Body of pancreas (tissue), 4 donors: ENCODE measurements at regions not wholly inside any gene's neighbourhood (a gene's known extent, or its start where the extent isn't known, plus 50 kb on each side); places are given as distances from the start of the nearest gene placed in this dataset.

Experiments used
- ATAC-seq: fragments of 150-250 bp; one replicate; pipeline ENCODE4 v1.9.1; 2016
- DNase-seq, 4 donors: peaks; one replicate each; pipeline ENCODE4 v3.0.0-alpha.2; 2019
- H3K27ac ChIP-seq, 4 donors: fragments of 200-600 bp; sonication (generic); 1 replicate in 3 of 4; 2 replicates in 1 of 4; pipeline versions ENCODE4 v1.5.1 to v1.6.1; 2016 to 2019; ENCODE audit warnings: mild to moderate bottlenecking in 1 of 4, mixed read lengths in 1 of 4, moderate library complexity in 1 of 4
- H3K27me3 ChIP-seq, 2 donors: fragments of 200-600 bp; sonication (generic); one replicate each; pipeline ENCODE4 v1.6.0; 2016; ENCODE audit warnings: mild to moderate bottlenecking in 1 of 2
- H3K36me3 ChIP-seq, 2 donors: fragments of 200-600 bp; sonication (generic); replicated peaks in 1 of 2; 2 replicates each; pipeline ENCODE4 v1.5.1; 2016; ENCODE audit warnings: low read depth in 2 of 2; ENCODE audit not compliant: insufficient read depth in 1 of 2
- H3K4me1 ChIP-seq: fragments of 200-600 bp; sonication (generic); one replicate; pipeline ENCODE4 v1.6.0; 2016
- H3K4me3 ChIP-seq, 2 donors: fragments of 200-600 bp; sonication (generic); 1 replicate in 1 of 2; 2 replicates in 1 of 2; pipeline ENCODE4 v1.5.1; 2016 to 2019
- H3K9me3 ChIP-seq, 3 donors: fragments of 200-600 bp; sonication (generic); 1 replicate in 2 of 3; 2 replicates in 1 of 3; pipeline ENCODE4 v1.5.1; 2016
- CTCF ChIP-seq, 7 experiments: fragments of 450-650 bp in 4 of 7; fragments of 200-600 bp in 3 of 7; sonication (generic) in 3 of 7; IDR thresholded peaks; one replicate each; pipeline ENCODE4 v1.5.1; 2016 to 2019; ENCODE audit warnings: antibody characterized with exemption in 7 of 7
- POLR2A ChIP-seq, 3 donors: fragments of 450-650 bp; IDR thresholded peaks; one replicate each; pipeline ENCODE4 v1.6.1; 2016; ENCODE audit warnings: antibody characterized with exemption in 3 of 3, mild to moderate bottlenecking in 2 of 3
- WGBS, 2 donors: methylation state at CpG; one replicate each; pipeline ENCODE4 v1.1.5; 2017; 5-methylcytosine and 5-hydroxymethylcytosine counted together
- intact Hi-C: fragments of 100-400 bp; cut with DNase I; formaldehyde crosslinking; loops from one replicate; pipeline ENCODE4 v1.15.1; 2023

GRCh38 chr7:47677664-47678063 lies 95.8 kb upstream of the TNS3 start:
- Histone ChIP-seq H3K4me1 (no peaks in the 10 kb centered on the region), H3K36me3 (no peaks in the 10 kb centered on the region), H3K27ac (no peak overlapping the region), H3K4me3 (no peak overlapping the region), H3K27me3 (no peaks in the 10 kb centered on the region), H3K9me3 (no peaks in the 10 kb centered on the region)
- DNase-seq, result no peak
- ATAC-seq, result no peak
- no peak for TF ChIP-seq POLR2A (IDR thresholded peaks at IDR 0.05)
- TF ChIP-seq CTCF (IDR thresholded peaks at IDR 0.05), result no peak
- intact Hi-C loops, result no loop called here
- WGBS, 2 donors, result 86 to 88% methylated on average over 1 of the region's 1 CpG

DNA sequence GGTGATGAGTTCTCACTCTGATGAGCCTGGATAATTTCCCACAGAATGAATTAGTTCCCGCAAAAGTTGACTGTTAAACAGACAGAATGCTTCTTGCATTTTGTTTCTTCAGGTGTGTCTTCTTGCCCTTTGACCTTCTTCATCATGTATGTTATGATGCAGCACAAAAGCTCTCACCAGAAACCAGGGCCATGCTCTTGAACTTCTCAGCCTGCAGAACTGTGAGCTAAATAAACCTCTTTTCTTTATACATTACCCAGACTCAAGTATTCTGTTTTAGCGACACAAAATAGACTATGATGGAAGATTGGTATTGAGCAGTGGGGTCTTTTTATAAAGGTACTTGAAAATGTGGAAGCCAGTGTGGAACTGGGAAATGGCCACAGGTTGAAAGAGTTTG lies 95.2 kb upstream of the TNS3 start:
- Histone ChIP-seq H3K4me1 (no peaks in the 10 kb centered on the region), H3K36me3 (no peaks in the 10 kb centered on the region), H3K4me3 (no peak overlapping the region), H3K9me3 (no peaks in the 10 kb centered on the region), H3K27me3 (no peaks in the 10 kb centered on the region), H3K27ac (no peak overlapping the region)
- 93 to 96% methylated on average over 2 of the region's 2 CpGs for WGBS, 2 donors
- TF ChIP-seq POLR2A (IDR thresholded peaks at IDR 0.05) (no peak), CTCF (IDR thresholded peaks at IDR 0.05) (no peak)
- no peak for DNase-seq
- ATAC-seq, result no peak
- intact Hi-C loops, result no loop called here

DNA sequence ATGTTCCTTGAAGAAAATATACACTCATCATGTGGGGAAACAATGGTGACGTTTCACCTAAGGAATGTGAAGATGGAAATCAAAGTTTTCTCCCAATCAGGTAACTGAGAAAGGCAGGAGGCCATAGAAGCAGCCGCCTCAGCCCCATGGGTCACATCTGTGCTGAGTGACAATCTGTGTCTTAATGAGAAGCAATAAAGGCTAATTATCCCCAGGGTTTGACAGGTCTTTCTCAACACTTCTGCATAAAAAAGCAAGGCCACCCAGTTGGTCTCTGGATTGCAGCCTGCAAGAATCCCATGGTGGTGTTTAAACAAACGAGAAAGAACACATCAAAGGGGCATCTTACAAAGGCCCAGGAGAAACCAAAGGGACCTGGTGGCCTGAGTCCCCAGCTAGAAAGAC lies 91.1 kb upstream of the TNS3 start:
- H3K4me1 ChIP-seq, result no peaks in the 10 kb centered on the region

DNA sequence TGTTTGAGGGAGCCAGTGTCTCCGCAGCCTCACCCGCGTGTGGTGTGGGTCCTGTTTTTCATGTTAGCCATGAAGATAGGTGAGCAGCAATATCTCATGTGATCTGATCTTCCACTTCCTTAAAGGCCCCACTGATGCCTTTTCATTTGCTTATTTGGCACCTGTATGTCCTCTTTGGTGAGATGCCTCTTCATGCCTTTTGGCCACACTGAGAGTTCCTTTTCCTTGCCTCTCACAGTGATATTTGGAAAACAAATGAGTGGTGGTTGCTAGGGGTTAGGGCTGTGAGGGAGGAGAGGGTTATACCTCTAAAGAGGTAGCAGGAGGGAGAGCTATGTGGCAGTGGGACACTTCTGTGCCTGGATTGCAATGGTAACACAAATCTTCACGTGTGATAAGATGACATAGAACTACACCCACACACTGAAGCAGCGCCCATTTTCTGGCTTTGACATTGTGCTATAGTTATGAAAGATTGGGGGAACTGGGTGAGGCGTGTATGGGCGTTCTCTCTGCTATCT lies 90.4 kb upstream of the TNS3 start:
- no peak overlapping the region for H3K27ac ChIP-seq
- no peak for ATAC-seq
- H3K4me1 ChIP-seq, result no peaks in the 10 kb centered on the region
- no peak for DNase-seq
- 56 to 83% methylated on average over 7 of the region's 7 CpGs for WGBS, 2 donors
- no peak overlapping the region for H3K4me3 ChIP-seq
- H3K9me3 ChIP-seq, result no peaks in the 10 kb centered on the region
- H3K27me3 ChIP-seq, result no peaks in the 10 kb centered on the region
- TF ChIP-seq POLR2A (IDR thresholded peaks at IDR 0.05), result no peak
- TF ChIP-seq CTCF (IDR thresholded peaks at IDR 0.05), result no peak
- intact Hi-C loops, result no loop called here
- H3K36me3 ChIP-seq, result no peaks in the 10 kb centered on the region

More for the DNA sequence above, 91.1 kb upstream of the TNS3 start:
- ATAC-seq (no peak), DNase-seq (no peak)
- Histone ChIP-seq H3K27ac (no peak overlapping the region), H3K4me3 (no peak overlapping the region), H3K9me3 (no peaks in the 10 kb centered on the region), H3K36me3 (no peaks in the 10 kb centered on the region), H3K27me3 (no peaks in the 10 kb centered on the region)
- 76 to 81% methylated on average over 3 of the region's 3 CpGs for WGBS, 2 donors
- no peak for TF ChIP-seq POLR2A (IDR thresholded peaks at IDR 0.05)
- TF ChIP-seq CTCF (IDR thresholded peaks at IDR 0.05), result no peak
- intact Hi-C loops, result no loop called here

DNA sequence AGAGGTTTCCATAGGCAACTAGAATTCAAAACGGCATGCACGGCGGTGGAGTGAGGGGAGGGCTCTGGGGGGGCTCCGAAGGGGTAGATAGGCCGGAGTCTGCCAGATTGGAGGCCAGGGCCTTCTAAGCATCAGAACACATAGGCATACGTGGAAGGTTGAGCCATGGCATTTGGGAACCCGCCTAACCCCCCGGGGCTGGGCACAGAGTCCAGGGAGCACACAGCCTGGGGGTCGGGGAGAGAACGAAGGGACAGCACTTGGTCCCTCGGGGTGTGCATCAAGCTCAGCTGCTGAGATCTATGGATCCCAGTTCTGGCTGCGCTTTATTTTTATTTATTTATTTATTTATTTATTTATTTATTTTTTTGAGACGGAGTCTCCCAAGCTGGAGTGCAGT lies 89.4 kb upstream of the TNS3 start:
- Histone ChIP-seq H3K9me3 (no peaks in the 10 kb centered on the region), H3K36me3 (no peaks in the 10 kb centered on the region), H3K27me3 (no peaks in the 10 kb centered on the region), H3K4me1 (no peaks in the 10 kb centered on the region), H3K4me3 (no peak overlapping the region), H3K27ac (no peak overlapping the region)
- no peak for DNase-seq
- TF ChIP-seq CTCF (IDR thresholded peaks at IDR 0.05) (no peak), POLR2A (IDR thresholded peaks at IDR 0.05) (no peak)
- WGBS, 2 donors, result 88 to 92% methylated on average over 13 of the region's 13 CpGs
- intact Hi-C loops, result no loop called here
- ATAC-seq, result no peak
